Peyer's patch (tissue), 4 donors: ENCODE measurements at regions not wholly inside any gene's neighbourhood (a gene's known extent, or its start where the extent isn't known, plus 50 kb on each side); places are given as distances from the start of the nearest gene placed in this dataset.

Experiments used
- DNase-seq, 3 donors: peaks; one replicate each; pipeline ENCODE4 v3.0.0-alpha.2; 2017 to 2019
- H3K27ac ChIP-seq, 4 donors: fragments of 200-600 bp; sonication (generic); one replicate each; pipeline ENCODE4 v1.5.1; 2016 to 2019
- H3K27me3 ChIP-seq, 2 donors: fragments of 200-600 bp; sonication (generic); one replicate each; pipeline ENCODE4 v1.5.1; 2019
- H3K36me3 ChIP-seq, 3 donors: fragments of 200-600 bp; sonication (generic); one replicate each; pipeline ENCODE4 v1.5.1; 2016 to 2019
- H3K4me1 ChIP-seq, 4 donors: fragments of 200-600 bp; sonication (generic); one replicate each; pipeline ENCODE4 v1.5.1; 2016 to 2019
- H3K4me3 ChIP-seq, 4 donors: fragments of 200-600 bp; sonication (generic); 1 replicate in 3 of 4; 2 replicates in 1 of 4; pipeline ENCODE4 v1.5.1; 2016 to 2019; ENCODE audit warnings: mild to moderate bottlenecking in 1 of 4
- H3K9me3 ChIP-seq, 4 donors: fragments of 200-600 bp; sonication (generic); one replicate each; pipeline ENCODE4 v1.5.1; 2016 to 2019; ENCODE audit warnings: mild to moderate bottlenecking in 1 of 4
- CTCF ChIP-seq, 6 experiments: fragments of 450-650 bp in 4 of 6; fragments of 200-600 bp in 2 of 6; sonication (generic) in 1 of 6; IDR thresholded peaks; one replicate each; pipeline ENCODE4 v1.5.1; 2017 to 2019; ENCODE audit warnings: antibody characterized with exemption in 6 of 6, mild to moderate bottlenecking in 3 of 6, moderate library complexity in 1 of 6
- POLR2A ChIP-seq, 2 donors: fragments of 450-650 bp; IDR thresholded peaks; one replicate each; pipeline ENCODE4 v1.5.1; 2017; ENCODE audit warnings: antibody characterized with exemption in 2 of 2, mild to moderate bottlenecking in 2 of 2, moderate library complexity in 2 of 2

DNA sequence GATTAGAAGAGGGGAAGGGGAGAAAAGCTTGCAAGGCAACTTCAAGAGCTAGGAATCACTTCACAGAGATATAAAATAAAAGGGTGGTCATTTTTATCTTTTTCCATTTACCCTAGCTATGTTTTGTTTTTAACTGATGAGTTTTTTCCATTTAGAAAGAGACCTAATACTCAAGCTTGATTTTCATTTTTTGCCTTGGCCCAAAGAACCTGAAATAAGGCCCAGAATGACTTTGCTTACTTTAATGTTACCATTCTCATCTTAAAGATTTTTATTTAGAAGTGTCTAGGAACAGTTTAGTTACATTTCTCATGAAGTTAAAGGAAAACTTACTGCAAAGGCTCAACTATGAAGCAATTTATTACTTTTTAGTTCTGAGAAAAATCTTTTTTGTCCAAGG, 276.3 kb upstream of the ZSWIM2 start:
- Histone ChIP-seq H3K4me3 (no peak overlapping the region), H3K4me1 (no peaks in the 10 kb centered on the region), H3K9me3 (no peaks in the 10 kb centered on the region)

GRCh38 chr2:187124529-187124928, 275.6 kb upstream of the ZSWIM2 start:
- no peaks in the 10 kb centered on the region for H3K4me1 ChIP-seq

More for the DNA sequence above, 276.3 kb upstream of the ZSWIM2 start:
- TF ChIP-seq POLR2A (IDR thresholded peaks at IDR 0.05) = no peak
- TF ChIP-seq CTCF (IDR thresholded peaks at IDR 0.05) = no peak
- no peak for DNase-seq
- Histone ChIP-seq H3K27ac (no peak overlapping the region), H3K27me3 (no peaks in the 10 kb centered on the region), H3K36me3 (no peaks in the 10 kb centered on the region)

GRCh38 chr2:187118331-187119099, 269.5 kb upstream of the ZSWIM2 start:
- Histone ChIP-seq H3K4me1 (no peaks in the 10 kb centered on the region), H3K27ac (no peak overlapping the region), H3K36me3 (no peaks in the 10 kb centered on the region), H3K27me3 (no peaks in the 10 kb centered on the region), H3K4me3 (no peak overlapping the region), H3K9me3 (no peaks in the 10 kb centered on the region)
- DNase-seq = no peak
- TF ChIP-seq POLR2A (IDR thresholded peaks at IDR 0.05) = no peak
- TF ChIP-seq CTCF (IDR thresholded peaks at IDR 0.05) = no peak

More at GRCh38 chr2:187124529-187124928, 275.6 kb upstream of the ZSWIM2 start:
- DNase-seq = no peak
- TF ChIP-seq CTCF (IDR thresholded peaks at IDR 0.05) (no peak), POLR2A (IDR thresholded peaks at IDR 0.05) (no peak)
- no peaks in the 10 kb centered on the region for H3K36me3 ChIP-seq
- no peak overlapping the region for H3K27ac ChIP-seq
- H3K27me3 ChIP-seq = no peaks in the 10 kb centered on the region
- H3K4me3 ChIP-seq = no peak overlapping the region
- H3K9me3 ChIP-seq = no peaks in the 10 kb centered on the region

GRCh38 chr2:187117483-187117882, 268.5 kb upstream of the ZSWIM2 start:
- no peaks in the 10 kb centered on the region for H3K9me3 ChIP-seq
- H3K4me3 ChIP-seq = no peak overlapping the region
- DNase-seq = no peak
- no peaks in the 10 kb centered on the region for H3K36me3 ChIP-seq
- H3K4me1 ChIP-seq = no peaks in the 10 kb centered on the region
- TF ChIP-seq POLR2A (IDR thresholded peaks at IDR 0.05) = no peak
- H3K27me3 ChIP-seq = no peaks in the 10 kb centered on the region
- no peak overlapping the region for H3K27ac ChIP-seq

- H3K27ac ChIP-seq = no peak overlapping the region
- H3K4me1 ChIP-seq = no peaks in the 10 kb centered on the region
- H3K27me3 ChIP-seq = no peaks in the 10 kb centered on the region
- H3K9me3 ChIP-seq = no peaks in the 10 kb centered on the region
- no peak overlapping the region for H3K4me3 ChIP-seq
- TF ChIP-seq POLR2A (IDR thresholded peaks at IDR 0.05) (no peak), CTCF (IDR thresholded peaks at IDR 0.05) (no peak)
- no peak for DNase-seq
- no peaks in the 10 kb centered on the region for H3K36me3 ChIP-seq
Observed at GRCh38 chr2:187115627-187116026, 266.7 kb upstream of the ZSWIM2 start.

- no peak overlapping the region for H3K4me3 ChIP-seq
- TF ChIP-seq CTCF (IDR thresholded peaks at IDR 0.05) = no peak
- TF ChIP-seq POLR2A (IDR thresholded peaks at IDR 0.05) = no peak
- H3K9me3 ChIP-seq = no peaks in the 10 kb centered on the region
- no peak for DNase-seq
- no peaks in the 10 kb centered on the region for H3K27me3 ChIP-seq
- H3K36me3 ChIP-seq = no peaks in the 10 kb centered on the region
- no peak overlapping the region for H3K27ac ChIP-seq
- no peaks in the 10 kb centered on the region for H3K4me1 ChIP-seq
Observed at GRCh38 chr2:187107001-187107400, 258.0 kb upstream of the ZSWIM2 start.
